ENCODE measurements at regions not wholly inside any gene's neighbourhood (a gene's known extent, or its start where the extent isn't known, plus 50 kb on each side); places are given as distances from the start of the nearest gene placed in this dataset.

DNA sequence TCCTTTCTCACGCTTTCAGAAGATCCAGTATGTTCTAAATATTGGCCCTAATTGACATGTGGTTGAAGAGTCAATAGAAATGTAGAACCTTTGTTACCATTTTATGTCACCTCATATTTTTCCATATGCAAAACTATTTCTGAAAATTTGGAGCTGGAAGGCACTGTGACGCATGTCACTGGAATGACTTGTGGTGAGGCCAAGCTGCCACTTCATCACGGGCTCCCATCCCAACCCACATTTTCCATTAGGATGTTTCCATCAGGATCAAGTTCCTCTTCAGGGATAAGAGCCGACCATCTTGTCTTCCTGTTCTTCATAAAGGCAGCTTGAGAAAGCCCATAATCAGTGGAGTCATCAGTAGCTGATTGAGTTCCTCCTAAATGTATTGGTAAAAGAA, 1241.7 kb downstream of the GATA3 start:
- no peak overlapping the region for H3K27ac ChIP-seq (ENCODE audit: low read depth in 1 of 2, low read length in 2 of 2)
- no peaks in the 10 kb centered on the region for H3K36me3 Mint-ChIP-seq (ENCODE audit: low read depth)
- DNase-seq (no peak), ATAC-seq (ENCODE audit: poor library complexity) (no peak)
- H3K9me3 Mint-ChIP-seq = no peaks in the 10 kb centered on the region
- no peaks in the 10 kb centered on the region for H3K9me3 ChIP-seq (ENCODE audit: control insufficient read depth in 1 of 2, insufficient read depth in 1 of 2, low read length in 2 of 2)
- H3K27me3 ChIP-seq (ENCODE audit: control insufficient read depth in 1 of 2, insufficient read depth in 2 of 2, low read length in 2 of 2) = no peaks in the 10 kb centered on the region
- no peak overlapping the region for H3K27ac Mint-ChIP-seq
- intact Hi-C loops (cut with DNase I, micrococcal nuclease) = no loop called here
- CTCF ChIA-PET = no interaction called here
- H3K27me3 Mint-ChIP-seq = no peaks in the 10 kb centered on the region
- peaks cover 16% of the 10 kb centered on the region for H3K4me1 Mint-ChIP-seq (ENCODE audit: low read depth)
- POLR2A ChIA-PET = no interaction called here
- no peaks in the 10 kb centered on the region for H3K36me3 ChIP-seq (ENCODE audit: insufficient read depth, low read length)
- H3K4me3 ChIP-seq (ENCODE audit: low read length) = no peak overlapping the region
- H3K4me3 Mint-ChIP-seq = no peak overlapping the region
- no peak for TF ChIP-seq CTCF (IDR thresholded peaks at IDR 0.05)
- peaks cover 5% of the 10 kb centered on the region for H3K4me1 ChIP-seq (ENCODE audit: insufficient read depth, low read length)

GRCh38 chr10:9297580-9297979, 1243.1 kb downstream of the GATA3 start:
- no peaks in the 10 kb centered on the region for H3K36me3 Mint-ChIP-seq (ENCODE audit: low read depth)
- no peaks in the 10 kb centered on the region for H3K36me3 ChIP-seq (ENCODE audit: insufficient read depth, low read length)
- peaks cover 16% of the 10 kb centered on the region for H3K4me1 Mint-ChIP-seq (ENCODE audit: low read depth)
- no peak overlapping the region for H3K27ac Mint-ChIP-seq
- POLR2A ChIA-PET = no interaction called here
- no peaks in the 10 kb centered on the region for H3K27me3 ChIP-seq (ENCODE audit: control insufficient read depth in 1 of 2, insufficient read depth in 2 of 2, low read length in 2 of 2)
- intact Hi-C loops (cut with DNase I, micrococcal nuclease) = no loop called here
- H3K4me3 Mint-ChIP-seq = no peak overlapping the region
- ATAC-seq (ENCODE audit: poor library complexity) (no peak), DNase-seq (no peak)
- CTCF ChIA-PET = no interaction called here
- H3K27me3 Mint-ChIP-seq = no peaks in the 10 kb centered on the region
- H3K4me1 ChIP-seq (ENCODE audit: insufficient read depth, low read length) = peaks cover 5% of the 10 kb centered on the region
- TF ChIP-seq CTCF (IDR thresholded peaks at IDR 0.05) = no peak
- no peak overlapping the region for H3K4me3 ChIP-seq (ENCODE audit: low read length)
- no peaks in the 10 kb centered on the region for H3K9me3 Mint-ChIP-seq
- no peak overlapping the region for H3K27ac ChIP-seq (ENCODE audit: low read depth in 1 of 2, low read length in 2 of 2)
- H3K9me3 ChIP-seq (ENCODE audit: control insufficient read depth in 1 of 2, insufficient read depth in 1 of 2, low read length in 2 of 2) = no peaks in the 10 kb centered on the region

DNA sequence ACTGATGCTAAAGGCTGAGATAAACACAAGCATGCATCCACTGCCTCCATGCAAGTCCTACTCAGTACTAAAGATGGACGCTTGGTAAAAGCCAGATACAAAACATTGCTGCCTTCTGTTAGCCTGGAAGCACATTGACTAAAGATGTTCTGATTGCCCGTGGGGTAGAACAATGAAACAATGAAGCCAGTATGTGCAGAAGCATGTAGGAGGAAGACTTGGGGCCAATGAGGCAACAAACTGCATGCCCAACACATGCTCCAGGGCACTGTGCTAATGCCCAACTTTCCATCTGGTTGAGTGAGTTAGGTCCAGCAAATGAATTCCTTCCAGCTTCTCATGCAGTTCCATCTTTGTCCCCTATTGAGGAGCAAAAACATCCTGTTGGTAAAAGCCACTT, 1245.5 kb downstream of the GATA3 start:
- no peaks in the 10 kb centered on the region for H3K9me3 ChIP-seq (ENCODE audit: control insufficient read depth in 1 of 2, insufficient read depth in 1 of 2, low read length in 2 of 2)
- H3K4me3 ChIP-seq (ENCODE audit: low read length) = no peak overlapping the region
- peaks cover 6% of the 10 kb centered on the region for H3K4me1 Mint-ChIP-seq (ENCODE audit: low read depth)
- H3K36me3 ChIP-seq (ENCODE audit: insufficient read depth, low read length) = no peaks in the 10 kb centered on the region
- no peak overlapping the region for H3K27ac ChIP-seq (ENCODE audit: low read depth in 1 of 2, low read length in 2 of 2)
- peaks cover under 1% of the 10 kb centered on the region for H3K4me1 ChIP-seq (ENCODE audit: insufficient read depth, low read length)
- DNase-seq = no peak
- H3K36me3 Mint-ChIP-seq (ENCODE audit: low read depth) = no peaks in the 10 kb centered on the region
- no peaks in the 10 kb centered on the region for H3K9me3 Mint-ChIP-seq
- intact Hi-C loops (cut with DNase I, micrococcal nuclease) = loop anchor here in 1 of 2 experiments (1.0 to 5.0 kb wide), 3 partner anchors 1428 to 1613 kb away; no protein-coding TSS in a partner anchor
- TF ChIP-seq CTCF (IDR thresholded peaks at IDR 0.05) = no peak
- ATAC-seq (ENCODE audit: poor library complexity) = no peak
- H3K27ac Mint-ChIP-seq = no peak overlapping the region
- ChIA-PET CTCF (no interaction called here), POLR2A (no interaction called here)
- H3K27me3 Mint-ChIP-seq = peaks cover 3% of the 10 kb centered on the region
- H3K27me3 ChIP-seq (ENCODE audit: control insufficient read depth in 1 of 2, insufficient read depth in 2 of 2, low read length in 2 of 2) = no peaks in the 10 kb centered on the region
- no peak overlapping the region for H3K4me3 Mint-ChIP-seq

All from CD4-positive, alpha-beta T cell (primary cell).